EH (cell line): ENCODE measurements at regions not wholly inside any gene's neighbourhood (a gene's known extent, or its start where the extent isn't known, plus 50 kb on each side); places are given as distances from the start of the nearest gene placed in this dataset.
"Not testable (repeated sequence)": the region's sequence is repeated elsewhere in the genome, so short reads cannot be mapped to it uniquely, and the experiment has no call there.

ENCODE experiments used
- DNase-seq: peaks from one replicate; pipeline ENCODE4 v3.0.0-alpha.2; 2015; ENCODE audit warnings: low read depth

DNA sequence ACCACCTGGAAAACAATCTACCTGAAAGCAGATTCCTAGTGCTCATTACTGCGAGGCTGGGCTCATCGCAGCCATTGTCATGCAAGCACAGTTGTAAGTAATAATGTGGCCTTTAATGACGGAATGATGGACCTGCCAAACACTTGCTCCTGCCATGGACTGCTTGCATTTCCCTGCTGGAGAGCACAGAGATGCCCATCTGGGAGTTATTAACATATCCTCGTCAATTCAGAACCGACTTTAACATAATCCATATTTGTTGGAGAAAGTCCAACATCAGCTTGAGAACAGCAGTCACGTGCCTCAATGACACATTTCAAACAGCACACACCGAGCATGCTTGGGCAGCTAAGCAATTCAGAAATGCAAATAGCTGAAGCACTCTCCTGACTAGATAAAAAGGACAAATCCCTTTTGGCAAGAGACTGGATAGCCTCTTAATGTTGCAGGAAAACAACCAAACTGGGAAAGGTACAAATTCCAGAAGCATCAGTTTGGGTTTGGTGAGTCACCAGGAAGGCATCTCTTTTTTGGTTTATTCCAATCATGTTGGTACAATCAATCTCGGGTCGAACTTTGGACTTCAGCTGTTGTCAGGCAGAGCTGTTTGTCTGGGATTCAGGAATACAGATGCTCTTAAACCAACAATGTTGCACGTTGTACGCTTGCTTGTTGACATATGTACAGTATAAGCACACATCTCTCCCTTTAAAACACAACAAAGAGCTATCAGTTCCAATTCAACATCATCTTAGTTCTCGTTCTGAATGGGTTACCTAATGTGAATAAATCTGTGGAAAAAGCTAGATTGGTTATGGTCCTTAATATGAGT is 395.8 kb downstream of the LNPK start:
- peak; percentile 33 for DNase-seq

DNA sequence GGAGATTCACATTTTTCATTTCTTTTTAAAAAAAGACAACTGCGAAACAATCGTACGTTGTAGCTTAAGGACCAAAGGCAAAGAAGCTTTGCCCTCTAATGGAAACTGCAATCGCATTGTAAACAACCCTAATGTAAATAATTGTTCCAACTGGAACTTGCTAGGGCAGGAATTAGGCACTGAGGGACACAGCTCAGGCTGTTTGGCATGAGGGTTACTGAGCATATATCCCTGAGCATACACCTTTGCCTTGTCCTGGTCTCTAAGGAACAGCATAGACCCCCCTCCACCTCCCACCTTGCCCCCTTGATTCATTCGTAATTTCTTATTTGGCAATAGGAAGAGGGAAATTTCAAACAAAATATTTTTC is 396.4 kb downstream of the LNPK start:
- DNase-seq: no peak

DNA sequence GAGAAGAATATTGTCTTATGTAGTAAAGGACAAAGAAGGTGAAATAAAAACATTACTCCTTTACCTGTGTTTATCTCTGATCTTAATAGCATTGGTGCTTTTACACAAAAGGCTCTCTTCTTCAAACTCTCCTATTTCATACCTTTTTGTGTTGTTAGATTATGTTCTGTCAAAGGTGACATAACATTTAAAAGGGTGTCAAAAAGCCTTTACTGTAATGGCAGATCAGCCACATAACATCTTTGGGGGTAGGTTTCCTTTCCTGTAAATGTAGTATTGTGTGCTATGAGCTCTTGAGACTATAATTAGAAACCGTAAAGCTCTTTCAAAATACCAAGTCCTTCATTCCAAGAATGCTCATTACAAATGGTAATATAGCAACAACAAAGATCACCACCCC is 400.1 kb downstream of the LNPK start:
- no peak for DNase-seq

DNA sequence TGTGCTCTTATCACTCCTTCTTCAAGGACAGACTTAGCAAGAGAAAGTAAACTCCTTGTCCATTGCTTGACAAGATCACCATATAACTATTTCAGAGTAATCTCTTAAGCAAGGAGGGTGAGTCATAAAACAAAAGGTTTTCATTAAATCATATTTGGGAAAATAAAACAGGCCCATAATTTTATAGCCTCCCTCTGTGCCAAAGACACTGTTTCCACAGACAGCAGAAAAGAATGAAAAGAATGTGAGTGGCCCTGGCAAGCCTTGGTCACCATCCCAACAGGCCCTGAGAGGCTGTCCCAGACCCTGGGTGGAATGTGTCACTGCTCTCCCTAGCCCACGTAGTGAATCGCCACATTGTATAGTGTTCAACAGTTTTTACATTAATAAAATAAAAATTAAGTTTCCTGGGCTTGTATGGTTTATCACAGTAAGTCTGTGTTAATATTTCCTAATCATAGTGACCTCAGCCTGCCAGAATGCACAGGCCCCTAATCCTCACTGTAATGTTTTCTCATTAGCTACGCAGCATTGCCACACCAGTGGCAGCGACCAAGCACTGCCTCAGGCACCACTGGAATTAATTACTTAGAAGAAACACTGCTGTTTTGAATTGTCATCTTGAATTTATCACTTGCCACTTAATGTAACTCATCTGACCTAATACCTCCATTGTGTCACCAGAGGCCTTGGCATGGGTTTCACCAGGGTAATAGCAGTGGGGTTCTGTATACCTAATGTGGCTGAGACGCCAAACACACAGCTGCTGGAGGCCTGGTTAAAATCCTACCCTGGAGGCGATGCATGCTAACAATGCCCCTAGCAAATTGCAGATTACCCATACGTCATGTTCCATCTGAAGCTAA is 401.9 kb downstream of the LNPK start:
- DNase-seq: peak; percentile 90

DNA sequence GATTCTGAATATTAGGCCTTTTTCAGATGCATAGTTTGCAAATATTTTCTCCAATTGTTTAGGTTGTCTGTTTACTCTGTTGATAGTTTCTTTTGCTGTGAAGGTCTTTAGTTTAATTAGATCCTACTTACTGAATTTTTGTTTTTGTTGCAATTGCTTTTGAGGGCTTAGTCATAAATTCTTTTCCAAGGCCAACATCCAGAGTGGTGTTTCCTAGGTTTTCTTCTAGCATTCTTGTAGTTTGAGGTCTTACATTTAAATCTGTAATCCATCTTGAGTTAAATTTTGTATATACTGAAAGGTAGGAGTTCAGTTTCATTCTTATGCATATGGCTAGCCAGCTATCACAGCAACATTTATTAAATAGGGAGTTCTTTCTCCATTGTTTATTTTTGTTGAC is 404.8 kb downstream of the LNPK start:
- DNase-seq: peak; percentile 48

DNA sequence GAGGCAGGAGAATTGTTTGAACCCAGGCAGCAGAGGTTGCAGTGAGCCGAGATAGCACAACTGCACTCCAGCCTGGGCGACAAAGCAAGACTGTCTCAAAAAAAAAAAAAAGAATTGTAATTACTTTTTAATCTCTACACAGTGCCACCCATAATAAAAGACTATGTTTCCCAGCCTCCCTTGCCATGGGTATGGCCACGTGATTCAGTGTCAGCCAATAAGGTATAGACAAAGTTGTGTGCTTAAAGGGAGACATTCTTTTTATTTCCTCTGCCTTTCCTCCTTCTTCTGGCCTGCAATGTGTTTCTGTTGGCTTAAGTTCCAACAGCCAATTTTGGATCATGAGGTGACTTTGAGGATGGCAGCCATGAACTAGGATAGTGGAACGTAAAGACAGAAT is 406.9 kb downstream of the LNPK start:
- no peak for DNase-seq

DNA sequence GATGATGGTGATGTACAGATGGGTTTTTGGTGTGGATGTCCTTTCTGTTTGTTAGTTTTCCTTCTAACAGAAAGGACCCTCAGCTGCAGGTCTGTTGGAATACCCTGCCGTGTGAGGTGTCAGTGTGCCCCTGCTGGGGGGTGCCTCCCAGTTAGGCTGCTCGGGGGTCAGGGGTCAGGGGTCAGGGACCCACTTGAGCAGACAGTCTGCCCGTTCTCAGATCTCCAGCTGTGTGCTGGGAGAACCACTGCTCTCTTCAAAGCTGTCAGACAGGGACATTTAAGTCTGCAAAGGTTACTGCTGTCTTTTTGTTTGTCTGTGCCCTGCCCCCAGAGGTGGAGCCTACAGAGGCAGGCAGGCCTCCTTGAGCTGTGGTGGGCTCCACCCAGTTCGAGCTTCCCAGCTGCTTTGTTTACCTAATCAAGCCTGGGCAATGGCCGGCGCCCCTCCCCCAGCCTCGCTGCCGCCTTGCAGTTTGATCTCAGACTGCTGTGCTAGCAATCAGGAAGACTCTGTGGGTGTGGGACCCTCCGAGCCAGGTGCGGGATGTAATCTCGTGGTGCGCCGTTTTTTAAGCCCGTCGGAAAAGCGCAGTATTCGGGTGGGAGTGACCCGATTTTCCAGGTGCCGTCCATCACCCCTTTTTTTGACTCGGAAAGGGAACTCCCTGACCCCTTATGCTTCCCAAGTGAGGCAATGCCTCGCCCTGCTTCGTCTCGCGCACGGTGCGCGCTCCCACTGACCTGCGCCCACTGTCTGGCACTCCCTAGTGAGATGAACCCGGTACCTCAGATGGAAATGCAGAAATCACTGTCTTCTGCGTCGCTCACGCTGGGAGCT is 408.2 kb downstream of the LNPK start:
- DNase-seq: not testable (repeated sequence)

DNA sequence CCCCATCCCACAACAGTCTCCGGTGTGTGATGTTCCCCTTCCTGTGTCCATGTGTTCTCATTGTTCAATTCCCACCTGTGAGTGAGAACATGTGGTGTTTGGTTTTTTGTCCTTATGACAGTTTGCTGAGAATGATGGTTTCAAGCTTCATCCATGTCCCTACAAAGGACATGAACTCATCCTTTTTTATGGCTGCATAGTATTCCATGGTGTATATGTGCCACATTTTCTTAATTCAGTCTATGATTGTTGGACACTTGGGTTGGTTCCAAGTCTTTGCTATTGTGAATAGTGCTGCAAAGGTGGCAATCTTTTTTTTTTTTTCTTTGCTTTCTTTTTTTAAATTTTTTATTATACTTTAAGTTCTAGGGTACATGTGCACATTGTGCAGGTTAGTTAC is 406.7 kb upstream of the ATP5MC3 start:
- not testable (repeated sequence) for DNase-seq

DNA sequence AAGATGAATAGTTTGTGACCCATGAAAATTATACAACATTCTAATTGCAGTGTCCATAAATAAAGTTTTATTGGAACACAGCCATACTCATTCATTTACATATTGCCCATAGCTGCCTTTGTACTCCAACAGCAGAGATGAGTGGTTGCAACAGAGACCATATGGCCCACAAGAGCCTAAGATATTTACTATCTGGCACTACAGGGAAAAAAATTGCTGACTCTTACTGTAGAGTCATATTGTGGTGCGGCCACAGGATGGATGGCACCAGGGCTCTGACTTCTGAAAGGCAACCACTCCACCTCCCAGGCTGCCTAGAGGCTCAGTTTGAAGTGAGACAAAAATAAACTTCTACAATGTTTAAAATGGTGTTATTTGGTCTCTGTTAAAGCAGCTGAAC is 404.0 kb upstream of the ATP5MC3 start:
- no peak for DNase-seq

DNA sequence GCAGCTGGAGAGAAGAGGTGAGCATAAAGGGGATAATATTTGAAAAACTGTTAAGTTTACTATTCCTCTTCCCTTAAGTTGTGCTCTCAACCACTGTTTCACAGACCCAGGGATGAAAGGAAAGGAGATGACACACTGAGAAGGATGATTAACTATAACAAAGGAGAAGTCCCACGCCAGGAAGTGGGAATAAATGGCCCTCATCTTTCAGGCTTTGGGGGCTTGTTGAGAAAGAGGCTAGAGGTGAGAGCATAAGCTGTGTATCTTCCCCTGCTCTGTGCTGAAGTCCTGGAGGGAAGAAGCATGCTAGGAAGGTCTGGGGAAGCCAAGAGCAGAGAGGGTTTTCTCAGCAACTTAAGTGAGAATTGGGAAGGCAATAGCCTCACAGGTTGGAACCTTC is 399.1 kb upstream of the ATP5MC3 start:
- no peak for DNase-seq

DNA sequence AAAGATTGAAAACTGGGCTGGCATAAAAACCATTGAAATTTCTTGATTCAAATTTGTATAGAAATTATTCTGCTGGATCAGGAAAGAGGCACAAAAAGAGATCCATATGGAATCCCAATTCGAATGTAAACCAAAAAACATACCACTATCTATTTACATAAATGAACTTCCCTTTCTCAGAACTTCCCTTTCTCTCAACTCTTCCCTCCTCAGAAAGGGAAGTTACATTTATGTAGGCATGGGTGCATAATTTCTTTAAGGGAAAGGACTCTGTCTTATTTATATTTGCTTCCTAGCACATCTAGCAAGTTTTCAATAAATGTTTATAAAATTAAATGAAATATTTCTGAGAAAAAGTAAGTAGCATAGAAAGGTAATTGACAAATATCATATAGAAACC is 398.1 kb upstream of the ATP5MC3 start:
- no peak for DNase-seq

DNA sequence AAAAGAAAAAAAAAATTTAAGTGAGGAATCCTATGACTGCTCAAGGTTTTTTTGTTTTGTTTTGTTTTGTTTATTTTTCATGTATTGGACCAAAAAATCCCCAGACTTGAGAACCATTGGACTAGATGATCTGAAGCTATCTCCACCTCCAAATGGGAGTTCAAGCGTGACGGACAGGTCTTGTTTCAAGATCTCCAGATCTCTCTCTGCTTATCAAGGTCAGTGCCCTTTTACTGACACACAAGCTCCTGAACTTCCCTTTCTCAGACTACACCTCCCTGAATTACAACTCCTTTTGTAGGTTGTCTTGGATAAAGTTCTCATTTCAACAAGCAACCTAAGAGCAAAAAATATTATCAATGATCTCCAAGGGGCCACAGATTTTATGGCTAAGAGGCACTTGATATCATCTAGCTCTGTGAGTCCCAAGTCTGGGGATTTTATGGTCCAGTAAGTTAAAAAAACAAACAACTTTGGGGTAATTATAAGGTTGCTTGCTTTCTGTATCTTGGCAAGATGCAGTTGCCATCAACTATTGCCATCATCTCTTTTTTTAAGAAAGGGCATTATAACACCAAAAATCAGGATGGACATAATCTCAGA is 396.0 kb upstream of the ATP5MC3 start:
- no peak for DNase-seq

DNA sequence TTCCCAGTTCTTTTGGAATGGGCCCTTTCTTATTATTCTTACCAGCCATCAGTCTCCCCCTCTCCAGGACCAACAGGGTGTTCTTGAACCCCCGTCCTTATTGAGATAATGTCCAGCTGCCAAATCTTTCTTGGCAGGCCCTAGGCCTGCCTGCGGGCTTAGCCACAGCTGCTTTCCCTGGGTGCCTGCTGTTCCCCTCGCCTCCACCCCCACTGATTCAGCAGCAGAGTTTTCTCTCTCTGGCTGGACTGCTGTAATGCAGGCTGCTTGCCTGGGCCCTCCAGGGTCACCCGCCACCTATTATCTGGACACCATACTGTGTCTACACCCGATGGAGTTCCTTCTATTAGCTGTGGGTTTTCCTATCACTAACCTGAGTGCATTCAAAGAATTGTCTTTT is 395.4 kb upstream of the ATP5MC3 start:
- no peak for DNase-seq

DNA sequence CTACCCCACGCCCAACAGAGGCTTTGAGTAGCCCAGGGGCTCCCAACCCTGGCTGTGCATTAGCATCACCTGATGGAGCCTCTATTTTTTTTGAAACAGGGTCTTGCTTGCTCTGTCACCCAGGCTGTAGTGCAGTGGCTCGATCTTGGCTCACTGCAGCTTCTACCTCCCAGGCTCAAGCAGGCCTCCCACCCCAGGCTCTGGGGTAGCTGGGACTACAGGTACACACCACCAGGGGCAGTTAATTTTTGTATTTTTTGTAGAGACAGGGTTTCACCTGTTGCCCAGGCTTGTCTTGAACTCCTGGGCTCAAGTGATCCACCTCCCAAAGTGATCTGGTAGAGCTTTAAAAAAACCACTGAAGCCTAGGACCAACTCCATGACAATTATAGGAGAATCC is 394.8 kb upstream of the ATP5MC3 start:
- DNase-seq: no peak

DNA sequence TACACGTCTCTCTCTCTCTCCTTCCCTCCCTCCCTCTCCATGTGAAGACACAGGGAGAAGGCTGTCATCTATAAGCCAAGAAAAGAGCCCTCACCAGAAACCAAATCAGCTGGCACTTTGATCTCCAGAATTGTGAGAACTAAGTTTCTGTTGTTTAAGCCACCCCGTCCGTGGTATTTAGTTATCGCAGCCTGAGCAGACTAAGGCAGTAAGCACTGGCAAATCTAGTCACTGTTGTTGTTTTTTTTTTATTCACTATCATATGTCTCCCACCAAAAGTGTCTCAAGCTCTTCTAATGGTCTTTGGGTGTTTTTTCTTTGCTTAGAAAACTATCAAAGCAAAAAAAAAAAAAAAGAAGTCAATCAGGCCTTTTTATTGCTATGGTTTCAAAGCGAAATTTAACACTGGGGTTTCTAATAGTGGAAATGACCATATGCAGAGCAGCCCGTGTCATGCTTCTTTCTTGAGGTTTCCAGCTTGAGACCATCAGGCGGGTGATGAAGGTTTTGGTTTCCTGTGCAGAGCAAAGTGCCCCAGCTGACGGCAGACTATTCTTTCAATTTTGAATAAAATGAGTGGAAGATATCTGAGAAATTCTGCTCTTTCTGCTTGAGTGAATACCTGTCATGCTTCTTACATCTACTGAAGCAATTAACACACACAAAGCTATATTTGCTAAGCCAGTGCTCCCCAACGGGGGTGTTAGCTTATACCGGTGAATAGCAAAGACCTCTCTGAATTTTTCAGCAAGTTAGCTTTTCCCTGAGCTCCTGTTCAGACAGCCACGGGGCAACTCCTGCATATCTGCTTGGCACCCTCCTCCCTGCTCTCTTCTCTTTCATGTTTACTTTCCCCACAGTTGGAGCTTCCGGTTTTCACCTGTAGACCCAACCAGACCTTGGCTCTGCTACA is 394.1 kb upstream of the ATP5MC3 start:
- DNase-seq: no peak

DNA sequence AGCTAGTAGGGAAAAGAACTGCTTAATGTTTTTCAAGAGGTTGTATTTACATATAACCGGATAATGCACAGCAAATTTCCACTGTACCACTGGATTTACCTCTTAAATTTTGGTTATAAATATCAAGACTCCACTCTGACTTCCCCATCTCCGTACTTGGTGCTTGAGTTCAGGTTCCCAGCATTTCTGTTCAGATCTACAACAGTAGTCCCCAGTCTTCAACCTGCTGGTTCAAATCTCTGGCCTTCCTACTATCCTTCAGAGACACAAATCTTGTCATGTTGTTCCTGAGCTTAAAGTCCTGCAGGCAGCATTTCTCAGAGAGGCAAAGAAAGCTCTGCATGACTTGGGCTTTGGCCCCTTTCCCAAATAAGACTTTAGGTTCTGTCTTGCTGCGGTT is 392.6 kb upstream of the ATP5MC3 start:
- DNase-seq: no peak

DNA sequence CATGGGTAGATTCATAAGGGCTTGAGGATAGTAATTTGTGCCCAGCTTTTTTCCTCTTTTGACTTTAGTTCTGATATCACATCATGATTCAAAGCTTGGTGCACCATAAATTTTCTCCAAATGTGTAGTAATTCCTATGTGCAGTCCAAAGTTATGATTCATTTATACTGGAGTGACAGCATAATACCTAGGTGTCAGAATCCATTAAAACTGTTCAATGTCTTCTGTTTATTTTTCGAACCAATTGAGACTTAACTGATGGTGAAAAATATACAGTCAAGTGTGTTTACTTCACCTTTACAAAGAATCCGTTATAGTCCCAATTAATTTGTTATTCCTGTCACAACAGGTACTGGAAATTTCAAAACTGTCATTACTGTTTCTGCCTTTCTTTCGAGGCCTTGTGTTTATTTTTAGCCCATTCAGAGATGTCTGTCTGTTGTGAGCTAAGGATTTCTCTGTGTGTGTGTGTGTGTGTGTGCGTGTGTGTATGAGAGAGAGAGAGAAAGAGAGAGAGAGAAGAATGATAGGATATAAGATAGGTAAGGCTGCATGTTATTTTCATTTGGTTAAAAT is 389.7 kb upstream of the ATP5MC3 start:
- DNase-seq: no peak

DNA sequence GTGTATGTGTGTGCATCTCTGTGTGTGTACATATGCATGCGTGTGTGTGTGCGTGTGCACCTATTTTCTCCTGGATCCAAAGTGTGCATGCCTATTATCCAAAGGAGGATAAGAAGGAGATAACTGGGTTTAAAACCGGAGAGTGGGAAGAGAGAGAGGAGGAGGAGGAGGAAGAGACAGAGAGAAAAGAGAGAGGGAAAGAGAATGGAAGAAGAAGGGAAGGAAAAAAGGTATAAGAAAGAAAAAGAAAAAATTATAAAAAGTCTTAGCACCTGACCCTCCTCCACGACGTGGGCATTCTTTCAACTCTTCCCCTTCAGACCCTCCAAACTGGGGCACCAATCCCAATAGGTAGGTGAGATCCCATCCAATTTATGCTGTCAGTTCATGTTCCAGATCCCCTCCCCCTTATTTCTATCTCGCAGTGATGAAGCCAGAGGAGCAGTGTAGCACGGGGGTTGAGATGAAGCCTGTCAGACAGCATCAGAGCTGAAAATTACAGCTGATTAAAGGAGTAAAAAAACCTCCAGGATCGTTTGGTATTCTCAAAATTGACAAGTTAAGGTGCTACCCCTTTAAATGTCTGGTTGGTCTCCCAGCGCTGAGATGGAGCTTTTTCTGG is 386.7 kb upstream of the ATP5MC3 start:
- no peak for DNase-seq

DNA sequence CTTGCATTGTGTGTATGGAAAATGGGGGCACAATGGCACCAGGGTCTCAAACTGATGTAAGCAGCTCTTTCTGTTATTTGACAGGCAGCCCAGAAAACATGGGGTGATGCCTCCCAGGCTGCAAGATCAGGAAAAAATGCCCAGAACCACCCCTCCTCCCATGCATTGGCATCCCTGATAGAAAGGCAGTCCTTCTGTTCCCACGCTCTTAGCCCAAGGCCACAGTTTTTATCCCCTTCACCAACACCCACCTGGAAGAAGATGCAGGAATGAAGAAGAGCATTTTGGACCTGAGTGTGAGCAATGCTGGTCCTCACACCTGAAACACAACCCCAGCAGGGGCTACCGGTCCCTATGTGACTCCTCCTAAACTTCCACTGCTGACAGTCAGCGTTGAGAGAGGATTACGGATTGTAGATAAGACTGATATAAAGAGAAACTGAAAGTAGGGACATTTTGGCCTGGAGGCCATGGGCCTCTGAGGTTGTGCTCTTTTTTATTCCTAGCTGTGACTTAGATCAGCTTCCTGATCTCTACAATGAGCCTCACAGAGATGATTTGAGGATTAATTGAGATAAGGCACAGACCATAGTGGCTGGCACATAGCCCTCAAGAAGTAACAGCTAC is 386.0 kb upstream of the ATP5MC3 start:
- DNase-seq: peak; percentile 7
